GM18498 (cell line): ENCODE measurements at regions not wholly inside any gene's neighbourhood (a gene's known extent, or its start where the extent isn't known, plus 50 kb on each side); places are given as distances from the start of the nearest gene placed in this dataset.

Experiments used
- ATAC-seq: cut with Tn5 transposase; IDR thresholded peaks from one replicate; pipeline ENCODE4 v1.9.1; 2021; ENCODE audit warnings: mild to moderate bottlenecking, moderate library complexity; ENCODE audit not compliant: unreplicated experiment

GRCh38 chr1:198861636-198862035 lies 222.8 kb downstream of the PTPRC start:
- no peak for ATAC-seq

- no peak for ATAC-seq
These were observed 225.9 kb downstream of the PTPRC start for GRCh38 chr1:198864695-198865094.

GRCh38 chr1:198865319-198865718 lies 226.5 kb downstream of the PTPRC start:
- no peak for ATAC-seq

GRCh38 chr1:198867182-198867581 lies 228.3 kb downstream of the PTPRC start:
- ATAC-seq, result no peak

GRCh38 chr1:198873696-198874230 lies 234.9 kb downstream of the PTPRC start:
- no peak for ATAC-seq

GRCh38 chr1:198876371-198876871 lies 237.6 kb downstream of the PTPRC start:
- ATAC-seq, result no peak

- ATAC-seq, result no peak
These were observed 239.7 kb downstream of the PTPRC start for GRCh38 chr1:198878566-198878965.

GRCh38 chr1:198879711-198880306 lies 241.0 kb downstream of the PTPRC start:
- ATAC-seq, result no peak

- ATAC-seq, result no peak
These were observed 241.6 kb downstream of the PTPRC start for GRCh38 chr1:198880397-198880796.

- ATAC-seq, result no peak
These were observed 242.2 kb downstream of the PTPRC start for GRCh38 chr1:198880818-198881597.

GRCh38 chr1:198883184-198883583 lies 244.3 kb downstream of the PTPRC start:
- no peak for ATAC-seq

- ATAC-seq, result no peak
These were observed 249.0 kb downstream of the PTPRC start for GRCh38 chr1:198887866-198888265.

GRCh38 chr1:198888379-198888943 lies 249.6 kb downstream of the PTPRC start:
- no peak for ATAC-seq

GRCh38 chr1:198889101-198889500 lies 250.3 kb downstream of the PTPRC start:
- ATAC-seq, result no peak

- ATAC-seq, result no peak
These were observed 250.9 kb downstream of the PTPRC start for GRCh38 chr1:198889749-198890148.

- ATAC-seq, result no peak
These were observed 251.5 kb downstream of the PTPRC start for GRCh38 chr1:198890214-198890930.

GRCh38 chr1:198892065-198892464 lies 253.2 kb downstream of the PTPRC start:
- ATAC-seq, result no peak

GRCh38 chr1:198893141-198893540 lies 254.3 kb downstream of the PTPRC start:
- ATAC-seq, result no peak

- no peak for ATAC-seq
These were observed 255.1 kb downstream of the PTPRC start for GRCh38 chr1:198893763-198894444.

GRCh38 chr1:198901266-198901665 lies 262.4 kb downstream of the PTPRC start:
- no peak for ATAC-seq

- ATAC-seq, result no peak
These were observed 263.8 kb downstream of the PTPRC start for GRCh38 chr1:198902655-198903054.
